NCI-H1105 treated with DMSO at 0.1 percent for 48 hours (cell line): ENCODE measurements at regions not wholly inside any gene's neighbourhood (a gene's known extent, or its start where the extent isn't known, plus 50 kb on each side); places are given as distances from the start of the nearest gene placed in this dataset.

ENCODE experiments used
- DNase-seq: peaks from one replicate; lab custom pipeline; 2025; lab: John Stamatoyannopoulos, UW

- DNase-seq, result no peak
Observed at GRCh38 chr7:18153183-18153748, 125.6 kb upstream of the PRPS1L1 start.

GRCh38 chr7:18154726-18155125 lies 127.1 kb upstream of the PRPS1L1 start:
- no peak for DNase-seq

- DNase-seq, result no peak
Observed at GRCh38 chr7:18157233-18157632, 129.6 kb upstream of the PRPS1L1 start.

GRCh38 chr7:18162657-18163056 lies 135.0 kb upstream of the PRPS1L1 start:
- DNase-seq, result no peak

GRCh38 chr7:18163091-18163490 lies 135.4 kb upstream of the PRPS1L1 start:
- no peak for DNase-seq

- no peak for DNase-seq
Observed at GRCh38 chr7:18165166-18165565, 137.5 kb upstream of the PRPS1L1 start.

- DNase-seq, result no peak
Observed at GRCh38 chr7:18166002-18166401, 138.4 kb upstream of the PRPS1L1 start.

- DNase-seq, result no peak
Observed at GRCh38 chr7:18167815-18168214, 140.2 kb upstream of the PRPS1L1 start.

- no peak for DNase-seq
Observed at GRCh38 chr7:18174996-18175395, 147.3 kb upstream of the PRPS1L1 start.

- no peak for DNase-seq
Observed at GRCh38 chr7:18175801-18176450, 148.3 kb upstream of the PRPS1L1 start.

- DNase-seq, result no peak
Observed at GRCh38 chr7:18177129-18177814, 149.6 kb upstream of the PRPS1L1 start.

- DNase-seq, result no peak
Observed at GRCh38 chr7:18177815-18178660, 150.4 kb upstream of the PRPS1L1 start.

- DNase-seq, result no peak
Observed at GRCh38 chr7:18179093-18179492, 151.4 kb upstream of the PRPS1L1 start.

- no peak for DNase-seq
Observed at GRCh38 chr7:18180685-18181084, 153.0 kb upstream of the PRPS1L1 start.

GRCh38 chr7:18189500-18190126 lies 162.0 kb upstream of the PRPS1L1 start:
- DNase-seq, result no peak

GRCh38 chr7:18191341-18191740 lies 163.7 kb upstream of the PRPS1L1 start:
- no peak for DNase-seq

GRCh38 chr7:18191862-18192625 lies 164.4 kb upstream of the PRPS1L1 start:
- no peak for DNase-seq

- no peak for DNase-seq
Observed at GRCh38 chr7:18194616-18195015, 167.0 kb upstream of the PRPS1L1 start.

- no peak for DNase-seq
Observed at GRCh38 chr7:18196638-18197037, 169.0 kb upstream of the PRPS1L1 start.

- no peak for DNase-seq
Observed at GRCh38 chr7:18198868-18199267, 171.2 kb upstream of the PRPS1L1 start.

GRCh38 chr7:18200266-18200665 lies 172.6 kb upstream of the PRPS1L1 start:
- DNase-seq, result no peak
